MCF 10A (cell line): ENCODE measurements at regions not wholly inside any gene's neighbourhood (a gene's known extent, or its start where the extent isn't known, plus 50 kb on each side); places are given as distances from the start of the nearest gene placed in this dataset.

Experiments
- BruUV-seq: library from RNA; stranded (reverse); fragments of 400-500 nt; replicated peaks from 2 replicates; lab custom pipeline; 2021; lab: Mats Ljungman, UMichigan
- CTCF ChIA-PET: fragments of 300-600 bp; sonication (Branson Sonifier 250); formaldehyde crosslinking; extraction: SDS; loops from one replicate; lab custom pipeline; 2021; ENCODE audit warnings: antibody characterized with exemption, inconsistent platforms; lab: Yijun Ruan, JAX
- POLR2A ChIA-PET: fragments of 300-600, 350-650 bp; sonication (Branson Sonifier 250); formaldehyde crosslinking; extraction: SDS; loops from one replicate; lab custom pipeline; 2020; ENCODE audit warnings: antibody characterized with exemption, inconsistent platforms; lab: Yijun Ruan, JAX
- DNase-seq: peaks from one replicate; pipeline ENCODE4 v3.0.0-alpha.2; 2018; ENCODE audit not compliant: unreplicated experiment
- H3K27ac Mint-ChIP-seq: one replicate; pipeline ENCODE4 v1.8.0; 2022; ENCODE audit warnings: mild to moderate bottlenecking, low read depth, mixed read lengths; ENCODE audit not compliant: unreplicated experiment
- H3K27me3 Mint-ChIP-seq: one replicate; pipeline ENCODE4 v1.8.0; 2022; ENCODE audit warnings: mixed read lengths; ENCODE audit not compliant: insufficient read depth, unreplicated experiment
- H3K36me3 Mint-ChIP-seq: one replicate; pipeline ENCODE4 v1.8.0; 2022; ENCODE audit warnings: mild to moderate bottlenecking, moderate library complexity, mixed read lengths; ENCODE audit not compliant: insufficient read depth, unreplicated experiment
- H3K4me1 Mint-ChIP-seq: one replicate; pipeline ENCODE4 v1.8.0; 2022; ENCODE audit warnings: mixed read lengths; ENCODE audit not compliant: insufficient read depth, unreplicated experiment
- H3K4me3 Mint-ChIP-seq: one replicate; pipeline ENCODE4 v1.8.0; 2022; ENCODE audit warnings: mild to moderate bottlenecking, moderate library complexity, mixed read lengths; ENCODE audit not compliant: unreplicated experiment
- H3K9me3 Mint-ChIP-seq: one replicate; pipeline ENCODE4 v1.8.0; 2022; ENCODE audit warnings: mixed read lengths; ENCODE audit not compliant: unreplicated experiment
- CTCF ChIP-seq: fragments of 200-600 bp; IDR thresholded peaks from one replicate; pipeline ENCODE4 v1.8.0; 2022; ENCODE audit warnings: antibody characterized with exemption, mild to moderate bottlenecking; ENCODE audit not compliant: unreplicated experiment
- intact Hi-C: fragments of 100-400 bp; cut with micrococcal nuclease; formaldehyde crosslinking; loops from 2 replicates; pipeline ENCODE4 v1.14.1; 2022

GRCh38 chr7:10212649-10213048 lies 761.0 kb upstream of the PHF14 start:
- intact Hi-C loops, result no loop called here
- no peaks in the 10 kb centered on the region for H3K4me1 Mint-ChIP-seq
- CTCF ChIA-PET, result interaction anchor here (0.7 kb wide), 1 partner anchor 1793 kb away, joined by 3 read pairs; no protein-coding TSS in a partner anchor
- DNase-seq, result no peak
- no peak overlapping the region for H3K27ac Mint-ChIP-seq
- H3K9me3 Mint-ChIP-seq, result no peaks in the 10 kb centered on the region
- H3K27me3 Mint-ChIP-seq, result peaks cover 45% of the 10 kb centered on the region
- no peak for TF ChIP-seq CTCF
- no peaks in the 10 kb centered on the region for H3K36me3 Mint-ChIP-seq
- BruUV-seq, result no TSS peak
- POLR2A ChIA-PET, result no interaction called here
- no peak overlapping the region for H3K4me3 Mint-ChIP-seq

GRCh38 chr7:10216462-10216861 lies 757.2 kb upstream of the PHF14 start:
- DNase-seq, result no peak
- ChIA-PET CTCF (no interaction called here), POLR2A (no interaction called here)
- intact Hi-C loops, result no loop called here
- no peak for TF ChIP-seq CTCF
- Mint-ChIP-seq H3K36me3 (no peaks in the 10 kb centered on the region), H3K4me1 (no peaks in the 10 kb centered on the region), H3K4me3 (no peak overlapping the region), H3K27me3 (peaks cover 49% of the 10 kb centered on the region), H3K27ac (no peak overlapping the region), H3K9me3 (no peaks in the 10 kb centered on the region)
- no TSS peak for BruUV-seq

GRCh38 chr7:10221084-10221483 lies 752.6 kb upstream of the PHF14 start:
- DNase-seq, result no peak
- intact Hi-C loops, result no loop called here
- BruUV-seq, result no TSS peak
- H3K4me3 Mint-ChIP-seq, result no peak overlapping the region
- no peaks in the 10 kb centered on the region for H3K36me3 Mint-ChIP-seq
- H3K27ac Mint-ChIP-seq, result no peak overlapping the region
- ChIA-PET CTCF (no interaction called here), POLR2A (no interaction called here)
- TF ChIP-seq CTCF, result no peak
- no peaks in the 10 kb centered on the region for H3K4me1 Mint-ChIP-seq
- peaks cover 60% of the 10 kb centered on the region for H3K27me3 Mint-ChIP-seq
- H3K9me3 Mint-ChIP-seq, result no peaks in the 10 kb centered on the region

DNA sequence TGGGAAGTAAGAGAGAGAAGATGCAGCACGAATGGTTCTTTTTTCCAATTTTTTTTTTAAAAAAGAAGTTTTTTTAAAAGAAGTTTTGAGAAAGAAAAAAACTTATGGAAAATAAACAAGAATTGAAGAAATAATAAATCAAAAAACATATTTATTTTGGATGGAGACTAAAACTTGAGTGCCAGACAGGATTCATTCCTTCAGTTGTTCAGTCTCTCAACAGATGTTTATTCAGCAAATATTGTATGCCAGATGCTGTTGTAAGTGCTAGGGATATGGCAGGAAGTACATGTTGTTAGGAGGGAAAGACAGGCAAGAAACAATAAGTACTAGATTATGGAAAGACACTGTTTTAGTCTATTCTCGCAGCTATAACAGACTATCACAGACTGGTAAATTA lies 750.7 kb upstream of the PHF14 start:
- ChIA-PET CTCF (no interaction called here), POLR2A (no interaction called here)
- no peak overlapping the region for H3K4me3 Mint-ChIP-seq
- peaks cover 67% of the 10 kb centered on the region for H3K27me3 Mint-ChIP-seq
- no peaks in the 10 kb centered on the region for H3K9me3 Mint-ChIP-seq
- no TSS peak for BruUV-seq
- no peak for DNase-seq
- intact Hi-C loops, result no loop called here
- no peaks in the 10 kb centered on the region for H3K36me3 Mint-ChIP-seq
- H3K27ac Mint-ChIP-seq, result no peak overlapping the region
- TF ChIP-seq CTCF, result no peak
- no peaks in the 10 kb centered on the region for H3K4me1 Mint-ChIP-seq
